HepG2 (cell line): ENCODE measurements at regions not wholly inside any gene's neighbourhood (a gene's known extent, or its start where the extent isn't known, plus 50 kb on each side); places are given as distances from the start of the nearest gene placed in this dataset.

Experiments used
- ATAC-seq: fragments of 200-7000 bp; cut with Tn5 transposase; 3 replicates; pipeline ENCODE4 v1.9.1; 2020; ENCODE audit warnings: mild to moderate bottlenecking, moderate library complexity
- BruUV-seq: library from RNA; stranded (reverse); fragments of 400-500 nt; replicated peaks from 2 replicates; lab custom pipeline; 2021; lab: Mats Ljungman, UMichigan
- CTCF ChIA-PET: fragments of 300-600 bp; formaldehyde crosslinking; extraction: SDS; loops from one replicate; lab custom pipeline; 2021; ENCODE audit warnings: low total read pairs, inconsistent platforms, low intra/inter-chr PET ratio; lab: Yijun Ruan, JAX
- POLR2A ChIA-PET: fragments of 350-600 bp; sonication (Branson Sonifier 250); formaldehyde crosslinking; loops from one replicate; lab custom pipeline; 2020; ENCODE audit warnings: antibody characterized with exemption, inconsistent platforms; lab: Yijun Ruan, JAX
- DNase-seq: peaks from one replicate; pipeline ENCODE4 v3.0.0-alpha.2; 2015; ENCODE audit warnings: low spot score
- FAIRE-seq: peaks from 3 replicates; lab custom pipeline; 2011; peaks lifted over from hg19 to GRCh38; lab: Jason Lieb, UNC
- H2AFZ ChIP-seq: one replicate; pipeline ENCODE4 v1.6.1; 2011; ENCODE audit warnings: low read length, inconsistent platforms
- H3K27ac ChIP-seq: fragments of 300-600 bp; 3 replicates; pipeline ENCODE4 v1.8.0; 2011; ENCODE audit warnings: mixed run types, mild to moderate bottlenecking, mixed read lengths, low read length, inconsistent platforms; ENCODE audit not compliant: insufficient read depth; ENCODE audit errors: extremely low read length
- H3K27me3 ChIP-seq, 2 experiments: fragments of 200-600 bp in 1 of 2; 2 replicates in 1 of 2; 3 replicates in 1 of 2; pipeline versions ENCODE4 v1.6.0 to v1.8.0; 2011; ENCODE audit warnings: low read length in 2 of 2, mild to moderate bottlenecking in 2 of 2, moderate library complexity in 2 of 2, inconsistent platforms in 1 of 2; ENCODE audit not compliant: insufficient read depth in 2 of 2, control insufficient read depth in 1 of 2
- H3K36me3 ChIP-seq, 2 experiments: fragments of 200-600 bp in 1 of 2; replicated peaks in 1 of 2; 2 replicates in 1 of 2; 3 replicates in 1 of 2; pipeline versions ENCODE4 v1.5.1 to v1.8.0; 2011; ENCODE audit warnings: low read length in 2 of 2, inconsistent platforms in 1 of 2; ENCODE audit not compliant: insufficient read depth in 2 of 2, control insufficient read depth in 1 of 2
- H3K4me1 ChIP-seq: 2 replicates; pipeline ENCODE4 v1.5.1; 2012; ENCODE audit warnings: low read length, inconsistent platforms; ENCODE audit not compliant: insufficient read depth
- H3K4me2 ChIP-seq: 2 replicates; pipeline ENCODE4 v1.6.0; 2011; ENCODE audit warnings: low read depth, low read length, inconsistent platforms
- H3K4me3 ChIP-seq, 3 experiments: fragments of 200-600 bp in 1 of 3; sonication (generic), shearing (Covaris generic) in 1 of 3; replicated peaks in 1 of 3; 2 replicates each; pipeline ENCODE4 v1.5.1; 2011 to 2016; ENCODE audit warnings: low read length in 3 of 3, inconsistent platforms in 2 of 3, low read depth in 2 of 3, mild to moderate bottlenecking in 2 of 3, control low read depth in 1 of 3, mixed read lengths in 1 of 3; ENCODE audit not compliant: insufficient read depth in 1 of 3
- H3K79me2 ChIP-seq: one replicate; pipeline ENCODE4 v1.6.1; 2011; ENCODE audit warnings: low read length, inconsistent platforms; ENCODE audit not compliant: insufficient read depth
- H3K9ac ChIP-seq: 2 replicates; pipeline ENCODE4 v1.6.0; 2011; ENCODE audit warnings: mild to moderate bottlenecking, low read depth, low read length, inconsistent platforms; ENCODE audit not compliant: insufficient read depth
- H3K9me3 ChIP-seq: 2 replicates; pipeline ENCODE4 v1.5.1; 2012; ENCODE audit warnings: mild to moderate bottlenecking, low read length
- H4K20me1 ChIP-seq: 2 replicates; pipeline ENCODE4 v1.6.0; 2011; ENCODE audit warnings: inconsistent platforms, mild to moderate bottlenecking, low read length, moderate library complexity; ENCODE audit not compliant: insufficient read depth
- ARNT ChIP-seq: fragments of 450-650 bp; IDR thresholded peaks from 2 replicates; pipeline ENCODE4 v1.6.1; 2017
- EP300 ChIP-seq, 3 experiments: sonication (generic) in 1 of 3; formaldehyde crosslinking in 1 of 3; IDR thresholded peaks; 2 replicates each; pipeline versions ENCODE4 v1.5.1 to v1.6.1; 2011 to 2020; ENCODE audit warnings: low read depth in 2 of 3, low read length in 2 of 3, borderline replicate concordance in 1 of 3, improper control_type of control experiment in 1 of 3, mild to moderate bottlenecking in 1 of 3, missing genetic modification reagents in 1 of 3, moderate library complexity in 1 of 3
- GLI4 ChIP-seq: sonication (generic); formaldehyde crosslinking; IDR thresholded peaks from 2 replicates; pipeline ENCODE4 v1.5.1; 2020; ENCODE audit warnings: missing genetic modification reagents, mild to moderate bottlenecking, moderate library complexity, borderline replicate concordance
- ISX ChIP-seq: sonication (generic); formaldehyde crosslinking; conservative IDR thresholded peaks from 2 replicates; pipeline ENCODE4 v1.5.0; 2020; ENCODE audit warnings: missing genetic modification reagents
- MAFK ChIP-seq, 2 experiments: IDR thresholded peaks in 1 of 2; conservative IDR thresholded peaks in 1 of 2; 2 replicates each; pipeline ENCODE4 v1.6.1; 2011; ENCODE audit warnings: improper control_type of control experiment in 2 of 2, low read length in 2 of 2
- MEIS1 ChIP-seq: sonication (generic); formaldehyde crosslinking; IDR thresholded peaks from 2 replicates; pipeline ENCODE4 v1.9.0; 2021; ENCODE audit warnings: mild to moderate bottlenecking, missing genetic modification reagents, moderate library complexity, borderline replicate concordance
- MIXL1 ChIP-seq: IDR thresholded peaks from 2 replicates; pipeline ENCODE4 v1.6.1; 2016
- NR2C2 ChIP-seq: sonication (generic); formaldehyde crosslinking; IDR thresholded peaks from 2 replicates; pipeline ENCODE4 v1.4.0; 2020; ENCODE audit warnings: missing genetic modification reagents, mild to moderate bottlenecking, moderate library complexity, borderline replicate concordance
- TBP ChIP-seq: sonication (generic); formaldehyde crosslinking; IDR thresholded peaks from 2 replicates; pipeline ENCODE4 v1.5.0; 2020; ENCODE audit warnings: missing genetic modification reagents
- ZBTB7B ChIP-seq: sonication (generic); formaldehyde crosslinking; IDR thresholded peaks from 2 replicates; pipeline ENCODE4 v1.4.0; 2020; ENCODE audit warnings: missing genetic modification reagents
- ZNF331 ChIP-seq: sonication (generic); formaldehyde crosslinking; IDR thresholded peaks from 2 replicates; pipeline ENCODE4 v1.4.0; 2020; ENCODE audit warnings: missing genetic modification reagents
- ZNF530 ChIP-seq: sonication (generic); formaldehyde crosslinking; IDR thresholded peaks from 2 replicates; pipeline ENCODE4 v1.5.0; 2020; ENCODE audit warnings: low read depth, mild to moderate bottlenecking, missing genetic modification reagents
- ZNF644 ChIP-seq: IDR thresholded peaks from 2 replicates; pipeline ENCODE4 v1.6.1; 2016; ENCODE audit warnings: low read depth
- ZNF773 ChIP-seq: sonication (generic); formaldehyde crosslinking; IDR thresholded peaks from 2 replicates; pipeline ENCODE4 v1.4.0; 2020; ENCODE audit warnings: missing genetic modification reagents, borderline replicate concordance
- ZNF792 ChIP-seq: IDR thresholded peaks from 2 replicates; pipeline ENCODE4 v1.6.1; 2016
- ZSCAN29 ChIP-seq: sonication (generic); formaldehyde crosslinking; conservative IDR thresholded peaks from 2 replicates; pipeline ENCODE4 v1.4.0; 2020; ENCODE audit warnings: mild to moderate bottlenecking, missing genetic modification reagents
- WGBS: methylation state at CpG from one replicate; pipeline ENCODE4 v1.1.6; 2017; ENCODE audit warnings: low lambda C conversion rate; 5-methylcytosine and 5-hydroxymethylcytosine counted together
- in situ Hi-C: cut with HindIII; loops from 2 replicates; pipeline ENCODE4 v1.10.0; 2017; ENCODE audit warnings: low pct_unique_long_range_greater_than_20kb; ENCODE audit not compliant: extremely low pct_ligation_motif_present
- intact Hi-C: fragments of 100-400 bp; cut with micrococcal nuclease; formaldehyde crosslinking; loops from one replicate; pipeline ENCODE4 v1.10.0; 2022; ENCODE audit not compliant: unreplicated experiment
- TF ChIP-seq, protein P1 (sequence below): sonication (generic); formaldehyde crosslinking; conservative IDR thresholded peaks from 2 replicates; pipeline ENCODE4 v1.4.0; 2020; ENCODE audit warnings: missing genetic modification reagents
- TF ChIP-seq, protein P2 (sequence below): sonication (generic); formaldehyde crosslinking; IDR thresholded peaks from 2 replicates; pipeline ENCODE4 v1.4.0; 2020; ENCODE audit warnings: missing genetic modification reagents
- TF ChIP-seq, protein P3 (sequence below): sonication (generic); formaldehyde crosslinking; conservative IDR thresholded peaks from 2 replicates; pipeline ENCODE4 v1.8.0; 2022; ENCODE audit warnings: missing genetic modification reagents
- TF ChIP-seq, protein P4 (sequence below): sonication (generic); formaldehyde crosslinking; conservative IDR thresholded peaks from 2 replicates; pipeline ENCODE4 v1.4.0; 2020; ENCODE audit warnings: missing genetic modification reagents

DNA sequence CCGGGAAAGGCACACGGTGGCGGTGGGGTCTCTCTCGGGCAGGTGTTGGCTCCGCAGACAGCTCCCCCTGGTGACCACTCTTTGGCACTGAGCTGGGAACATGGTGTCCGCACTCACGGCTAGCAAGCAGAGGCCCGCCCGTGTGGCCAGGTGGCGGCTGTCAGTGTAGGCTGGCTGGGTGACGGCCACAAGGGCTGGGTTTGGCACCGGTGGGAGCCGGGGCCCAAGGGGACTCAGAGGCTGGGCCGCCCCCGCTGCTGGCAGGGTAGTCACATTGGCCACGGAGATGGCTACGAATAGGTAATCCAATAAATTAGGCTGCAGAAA is 1071.7 kb downstream of the RPIA start:
- Histone ChIP-seq H3K9me3 (no peaks in the 10 kb centered on the region), H3K27ac (no peak overlapping the region), H3K79me2 (no peaks in the 10 kb centered on the region), H3K9ac (no peak overlapping the region), H3K27me3 (peaks cover 0 to 26% of the 10 kb centered on the region in 2 experiments; a peak in 3 of 5 replicates), H3K4me1 (no peaks in the 10 kb centered on the region), H3K4me3 (no peak overlapping the region), H3K4me2 (no peak overlapping the region), H2AFZ (no peak overlapping the region), H3K36me3 (no peaks in the 10 kb centered on the region; a peak in 1 of 5 replicates), H4K20me1 (no peaks in the 10 kb centered on the region)
- in situ Hi-C loops (no loop called here), intact Hi-C loops (no loop called here)
- peak; percentile 24 for DNase-seq
- no peak for FAIRE-seq
- 44% methylated on average over 17 of the region's 17 CpGs for WGBS
- BruUV-seq = no TSS peak
- ChIA-PET CTCF (no interaction called here), POLR2A (no interaction called here)
- ATAC-seq = peak; percentile 71
- TF ChIP-seq, protein P1, sequence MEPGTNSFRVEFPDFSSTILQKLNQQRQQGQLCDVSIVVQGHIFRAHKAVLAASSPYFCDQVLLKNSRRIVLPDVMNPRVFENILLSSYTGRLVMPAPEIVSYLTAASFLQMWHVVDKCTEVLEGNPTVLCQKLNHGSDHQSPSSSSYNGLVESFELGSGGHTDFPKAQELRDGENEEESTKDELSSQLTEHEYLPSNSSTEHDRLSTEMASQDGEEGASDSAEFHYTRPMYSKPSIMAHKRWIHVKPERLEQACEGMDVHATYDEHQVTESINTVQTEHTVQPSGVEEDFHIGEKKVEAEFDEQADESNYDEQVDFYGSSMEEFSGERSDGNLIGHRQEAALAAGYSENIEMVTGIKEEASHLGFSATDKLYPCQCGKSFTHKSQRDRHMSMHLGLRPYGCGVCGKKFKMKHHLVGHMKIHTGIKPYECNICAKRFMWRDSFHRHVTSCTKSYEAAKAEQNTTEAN (CRISPR knock-in tag) = no peak
- TF ChIP-seq MAFK (conservative IDR thresholded peaks at IDR 0.05 in 1 of 2, IDR thresholded peaks at IDR 0.05 in 1 of 2; ENCODE audit: low read length in 2 of 2) (no peak), EP300 (IDR thresholded peaks at IDR 0.05; ENCODE audit: low read depth in 2 of 2, low read length in 2 of 2) (no peak), EP300 (CRISPR knock-in tag; IDR thresholded peaks at IDR 0.05; ENCODE audit: borderline replicate concordance) (no peak), ZNF792 (CRISPR knock-in tag) (no peak), ZNF530 (CRISPR knock-in tag) (no peak), GLI4 (CRISPR knock-in tag) (no peak), ZBTB7B (CRISPR knock-in tag) (no peak), ARNT (no peak), NR2C2 (no peak), MEIS1 (no peak), TBP (CRISPR knock-in tag) (no peak), ZNF331 (CRISPR knock-in tag) (no peak), ZNF773 (CRISPR knock-in tag) (no peak), MIXL1 (CRISPR knock-in tag) (no peak), ZNF644 (CRISPR knock-in tag) (no peak), ZSCAN29 (CRISPR knock-in tag) (no peak), ISX (CRISPR knock-in tag) (no peak)
- TF ChIP-seq, protein P2, sequence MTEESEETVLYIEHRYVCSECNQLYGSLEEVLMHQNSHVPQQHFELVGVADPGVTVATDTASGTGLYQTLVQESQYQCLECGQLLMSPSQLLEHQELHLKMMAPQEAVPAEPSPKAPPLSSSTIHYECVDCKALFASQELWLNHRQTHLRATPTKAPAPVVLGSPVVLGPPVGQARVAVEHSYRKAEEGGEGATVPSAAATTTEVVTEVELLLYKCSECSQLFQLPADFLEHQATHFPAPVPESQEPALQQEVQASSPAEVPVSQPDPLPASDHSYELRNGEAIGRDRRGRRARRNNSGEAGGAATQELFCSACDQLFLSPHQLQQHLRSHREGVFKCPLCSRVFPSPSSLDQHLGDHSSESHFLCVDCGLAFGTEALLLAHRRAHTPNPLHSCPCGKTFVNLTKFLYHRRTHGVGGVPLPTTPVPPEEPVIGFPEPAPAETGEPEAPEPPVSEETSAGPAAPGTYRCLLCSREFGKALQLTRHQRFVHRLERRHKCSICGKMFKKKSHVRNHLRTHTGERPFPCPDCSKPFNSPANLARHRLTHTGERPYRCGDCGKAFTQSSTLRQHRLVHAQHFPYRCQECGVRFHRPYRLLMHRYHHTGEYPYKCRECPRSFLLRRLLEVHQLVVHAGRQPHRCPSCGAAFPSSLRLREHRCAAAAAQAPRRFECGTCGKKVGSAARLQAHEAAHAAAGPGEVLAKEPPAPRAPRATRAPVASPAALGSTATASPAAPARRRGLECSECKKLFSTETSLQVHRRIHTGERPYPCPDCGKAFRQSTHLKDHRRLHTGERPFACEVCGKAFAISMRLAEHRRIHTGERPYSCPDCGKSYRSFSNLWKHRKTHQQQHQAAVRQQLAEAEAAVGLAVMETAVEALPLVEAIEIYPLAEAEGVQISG (CRISPR knock-in tag) = peak; percentile 72
- TF ChIP-seq, protein P3, sequence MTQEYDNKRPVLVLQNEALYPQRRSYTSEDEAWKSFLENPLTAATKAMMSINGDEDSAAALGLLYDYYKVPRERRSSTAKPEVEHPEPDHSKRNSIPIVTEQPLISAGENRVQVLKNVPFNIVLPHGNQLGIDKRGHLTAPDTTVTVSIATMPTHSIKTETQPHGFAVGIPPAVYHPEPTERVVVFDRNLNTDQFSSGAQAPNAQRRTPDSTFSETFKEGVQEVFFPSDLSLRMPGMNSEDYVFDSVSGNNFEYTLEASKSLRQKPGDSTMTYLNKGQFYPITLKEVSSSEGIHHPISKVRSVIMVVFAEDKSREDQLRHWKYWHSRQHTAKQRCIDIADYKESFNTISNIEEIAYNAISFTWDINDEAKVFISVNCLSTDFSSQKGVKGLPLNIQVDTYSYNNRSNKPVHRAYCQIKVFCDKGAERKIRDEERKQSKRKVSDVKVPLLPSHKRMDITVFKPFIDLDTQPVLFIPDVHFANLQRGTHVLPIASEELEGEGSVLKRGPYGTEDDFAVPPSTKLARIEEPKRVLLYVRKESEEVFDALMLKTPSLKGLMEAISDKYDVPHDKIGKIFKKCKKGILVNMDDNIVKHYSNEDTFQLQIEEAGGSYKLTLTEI (CRISPR knock-in tag) = no peak
- TF ChIP-seq, protein P4, sequence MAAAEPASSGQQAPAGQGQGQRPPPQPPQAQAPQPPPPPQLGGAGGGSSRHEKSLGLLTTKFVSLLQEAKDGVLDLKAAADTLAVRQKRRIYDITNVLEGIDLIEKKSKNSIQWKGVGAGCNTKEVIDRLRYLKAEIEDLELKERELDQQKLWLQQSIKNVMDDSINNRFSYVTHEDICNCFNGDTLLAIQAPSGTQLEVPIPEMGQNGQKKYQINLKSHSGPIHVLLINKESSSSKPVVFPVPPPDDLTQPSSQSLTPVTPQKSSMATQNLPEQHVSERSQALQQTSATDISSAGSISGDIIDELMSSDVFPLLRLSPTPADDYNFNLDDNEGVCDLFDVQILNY (CRISPR knock-in tag) = no peak
